Peyer's patch (tissue), 4 donors: ENCODE measurements at regions not wholly inside any gene's neighbourhood (a gene's known extent, or its start where the extent isn't known, plus 50 kb on each side); places are given as distances from the start of the nearest gene placed in this dataset.

Experiments
- CTCF ChIP-seq, 6 experiments: fragments of 450-650 bp in 4 of 6; fragments of 200-600 bp in 2 of 6; sonication (generic) in 1 of 6; IDR thresholded peaks; one replicate each; pipeline ENCODE4 v1.5.1; 2017 to 2019; ENCODE audit warnings: antibody characterized with exemption in 6 of 6, mild to moderate bottlenecking in 3 of 6, moderate library complexity in 1 of 6
- POLR2A ChIP-seq, 2 donors: fragments of 450-650 bp; IDR thresholded peaks; one replicate each; pipeline ENCODE4 v1.5.1; 2017; ENCODE audit warnings: antibody characterized with exemption in 2 of 2, mild to moderate bottlenecking in 2 of 2, moderate library complexity in 2 of 2

DNA sequence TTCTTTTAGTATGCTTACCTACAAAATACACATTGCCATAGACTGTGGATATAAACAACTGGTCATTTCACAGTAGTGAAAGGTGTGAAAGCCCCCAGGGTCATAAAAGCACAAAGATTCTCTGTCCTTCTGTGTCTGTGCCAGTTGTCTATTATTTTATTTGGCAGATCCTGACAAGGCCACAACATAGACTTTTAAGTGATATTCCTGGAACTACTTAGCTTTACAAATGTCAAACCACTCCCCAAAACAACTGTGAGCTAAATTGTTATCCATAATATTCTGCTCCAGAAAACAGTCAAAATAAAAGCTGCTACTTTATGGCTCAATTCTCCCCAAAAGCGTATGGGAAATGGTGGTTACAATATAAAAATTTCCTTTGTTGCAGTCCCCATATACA is 172.1 kb downstream of the SEC23A start:
- TF ChIP-seq CTCF (IDR thresholded peaks at IDR 0.05) (no peak), POLR2A (IDR thresholded peaks at IDR 0.05) (no peak)
